ENCODE measurements at regions not wholly inside any gene's neighbourhood (a gene's known extent, or its start where the extent isn't known, plus 50 kb on each side); places are given as distances from the start of the nearest gene placed in this dataset.

DNA sequence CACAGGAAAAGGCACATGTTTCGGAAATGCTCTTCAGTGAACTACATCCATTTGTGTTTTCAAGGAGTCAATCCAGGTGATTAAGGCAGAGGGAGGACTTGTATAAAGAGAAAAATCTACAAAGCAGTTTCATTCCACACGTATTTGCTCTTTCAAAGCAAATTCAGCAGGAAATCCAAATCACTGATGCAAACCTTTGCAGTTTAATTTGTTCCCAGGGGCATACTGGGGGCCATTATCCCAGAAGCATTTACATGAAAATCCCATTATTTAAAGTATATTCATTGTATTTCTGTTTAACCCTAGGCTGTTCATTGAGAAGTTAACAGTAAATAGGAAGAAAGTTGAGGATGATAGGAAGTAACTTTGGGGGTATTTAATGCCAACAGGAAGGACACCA is 147.9 kb downstream of the PMP22 start:
- Mint-ChIP-seq H3K4me3 (ENCODE audit: low read depth, unreplicated experiment) (no peak overlapping the region), H3K27me3 (ENCODE audit: unreplicated experiment) (no peaks in the 10 kb centered on the region), H3K27ac (ENCODE audit: unreplicated experiment) (no peak overlapping the region), H3K9me3 (ENCODE audit: low read depth, unreplicated experiment) (peaks cover 15% of the 10 kb centered on the region), H3K4me1 (ENCODE audit: low read depth, unreplicated experiment) (no peaks in the 10 kb centered on the region), H3K36me3 (ENCODE audit: insufficient read depth, unreplicated experiment) (no peaks in the 10 kb centered on the region)
- BruUV-seq (replicated peaks): no TSS peak
- no peak for DNase-seq
- CTCF ChIA-PET: no interaction called here
- intact Hi-C loops (cut with micrococcal nuclease; ENCODE audit: unreplicated experiment): no loop called here
- TF ChIP-seq, protein P1, sequence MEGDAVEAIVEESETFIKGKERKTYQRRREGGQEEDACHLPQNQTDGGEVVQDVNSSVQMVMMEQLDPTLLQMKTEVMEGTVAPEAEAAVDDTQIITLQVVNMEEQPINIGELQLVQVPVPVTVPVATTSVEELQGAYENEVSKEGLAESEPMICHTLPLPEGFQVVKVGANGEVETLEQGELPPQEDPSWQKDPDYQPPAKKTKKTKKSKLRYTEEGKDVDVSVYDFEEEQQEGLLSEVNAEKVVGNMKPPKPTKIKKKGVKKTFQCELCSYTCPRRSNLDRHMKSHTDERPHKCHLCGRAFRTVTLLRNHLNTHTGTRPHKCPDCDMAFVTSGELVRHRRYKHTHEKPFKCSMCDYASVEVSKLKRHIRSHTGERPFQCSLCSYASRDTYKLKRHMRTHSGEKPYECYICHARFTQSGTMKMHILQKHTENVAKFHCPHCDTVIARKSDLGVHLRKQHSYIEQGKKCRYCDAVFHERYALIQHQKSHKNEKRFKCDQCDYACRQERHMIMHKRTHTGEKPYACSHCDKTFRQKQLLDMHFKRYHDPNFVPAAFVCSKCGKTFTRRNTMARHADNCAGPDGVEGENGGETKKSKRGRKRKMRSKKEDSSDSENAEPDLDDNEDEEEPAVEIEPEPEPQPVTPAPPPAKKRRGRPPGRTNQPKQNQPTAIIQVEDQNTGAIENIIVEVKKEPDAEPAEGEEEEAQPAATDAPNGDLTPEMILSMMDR (IDR thresholded peaks at IDR 0.05; ENCODE audit: unreplicated experiment): no peak

DNA sequence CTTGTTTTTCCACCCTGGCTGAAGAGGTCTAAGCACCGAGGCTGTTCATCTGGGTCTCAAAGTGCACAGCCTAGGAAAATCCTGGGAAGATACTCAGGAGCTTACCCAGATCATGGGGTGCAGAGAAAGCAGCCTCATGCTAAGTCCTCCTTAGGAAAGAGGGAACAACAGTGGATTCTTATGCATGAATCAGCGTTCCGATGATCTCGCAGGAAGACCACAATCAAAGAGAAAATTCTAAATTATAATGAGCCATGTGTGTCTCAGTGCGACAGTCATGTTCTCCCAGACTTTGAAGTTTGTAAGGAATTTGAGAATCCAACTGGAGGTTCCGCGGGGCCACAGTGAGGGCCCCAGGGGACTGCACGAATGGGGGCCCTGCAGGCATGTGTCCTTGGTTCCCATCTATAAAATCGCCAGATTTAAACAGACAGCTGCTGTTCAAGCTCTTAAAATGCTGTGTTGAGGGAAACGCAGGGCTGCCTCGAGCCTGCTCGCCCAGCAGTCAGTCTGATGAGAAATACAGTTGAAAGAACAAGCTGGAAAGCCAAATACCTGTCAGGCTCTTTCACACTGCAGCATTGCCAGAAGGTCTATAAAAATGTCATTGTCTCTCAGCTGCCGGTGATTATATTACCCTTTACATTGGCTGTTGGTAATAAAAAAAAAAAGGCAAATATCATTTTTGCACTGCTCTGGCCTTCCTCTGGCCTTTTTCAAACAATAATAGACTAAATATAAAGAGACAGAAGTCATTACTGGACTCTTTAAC is 152.1 kb downstream of the PMP22 start:
- H3K4me3 Mint-ChIP-seq (ENCODE audit: low read depth, unreplicated experiment): no peak overlapping the region
- no peak for DNase-seq
- TF ChIP-seq, protein P1 (IDR thresholded peaks at IDR 0.05; ENCODE audit: unreplicated experiment): no peak
- CTCF ChIA-PET: no interaction called here
- H3K36me3 Mint-ChIP-seq (ENCODE audit: insufficient read depth, unreplicated experiment): no peaks in the 10 kb centered on the region
- no peaks in the 10 kb centered on the region for H3K4me1 Mint-ChIP-seq (ENCODE audit: low read depth, unreplicated experiment)
- peaks cover 10% of the 10 kb centered on the region for H3K9me3 Mint-ChIP-seq (ENCODE audit: low read depth, unreplicated experiment)
- no TSS peak for BruUV-seq (replicated peaks)
- H3K27ac Mint-ChIP-seq (ENCODE audit: unreplicated experiment): no peak overlapping the region
- intact Hi-C loops (cut with micrococcal nuclease; ENCODE audit: unreplicated experiment): no loop called here
- no peaks in the 10 kb centered on the region for H3K27me3 Mint-ChIP-seq (ENCODE audit: unreplicated experiment)

DNA sequence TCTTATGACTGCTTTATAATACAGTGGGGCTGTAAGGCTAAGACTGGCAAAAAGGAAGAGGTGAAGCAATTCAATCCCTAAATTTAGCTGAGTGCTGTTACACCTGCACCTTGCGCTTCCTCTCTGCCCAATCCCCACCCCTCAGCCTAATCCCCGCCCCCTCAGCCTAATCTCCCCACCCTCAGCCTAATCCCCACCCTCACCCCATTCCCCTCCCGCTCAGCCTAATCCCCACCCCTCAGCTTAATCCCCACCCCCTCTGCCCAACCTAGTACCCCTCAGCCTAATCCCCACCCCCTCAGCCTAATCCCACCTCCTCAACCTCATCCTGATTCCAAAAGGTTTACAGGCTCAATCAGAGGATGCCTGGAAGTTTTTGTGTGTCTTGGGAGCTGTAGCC is 155.5 kb downstream of the PMP22 start:
- no peaks in the 10 kb centered on the region for H3K4me1 Mint-ChIP-seq (ENCODE audit: low read depth, unreplicated experiment)
- CTCF ChIA-PET: no interaction called here
- TF ChIP-seq, protein P1 (IDR thresholded peaks at IDR 0.05; ENCODE audit: unreplicated experiment): no peak
- H3K27ac Mint-ChIP-seq (ENCODE audit: unreplicated experiment): no peak overlapping the region
- DNase-seq: no peak
- BruUV-seq (replicated peaks): no TSS peak
- H3K9me3 Mint-ChIP-seq (ENCODE audit: low read depth, unreplicated experiment): no peaks in the 10 kb centered on the region
- no peaks in the 10 kb centered on the region for H3K36me3 Mint-ChIP-seq (ENCODE audit: insufficient read depth, unreplicated experiment)
- intact Hi-C loops (cut with micrococcal nuclease; ENCODE audit: unreplicated experiment): no loop called here
- H3K27me3 Mint-ChIP-seq (ENCODE audit: unreplicated experiment): no peaks in the 10 kb centered on the region
- H3K4me3 Mint-ChIP-seq (ENCODE audit: low read depth, unreplicated experiment): no peak overlapping the region

DNA sequence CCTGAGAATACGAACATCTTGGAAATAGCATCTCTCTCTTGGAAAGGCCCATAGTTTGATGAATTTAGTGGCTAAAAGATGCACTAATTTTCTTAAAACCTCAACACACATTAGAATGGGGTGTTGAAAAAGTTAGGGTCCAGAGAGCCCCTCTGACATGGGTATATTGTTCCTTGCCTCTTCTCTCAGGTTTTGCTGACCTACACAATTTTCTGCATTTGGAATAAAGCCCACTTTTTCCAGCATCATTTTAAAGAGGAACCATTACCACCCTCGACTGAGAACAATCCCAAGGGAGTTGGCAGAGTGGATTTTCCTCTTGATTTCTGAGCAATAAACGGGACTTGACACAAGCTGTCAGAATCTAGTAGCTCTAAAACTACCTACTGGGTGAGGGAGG is 156.1 kb downstream of the PMP22 start:
- Mint-ChIP-seq H3K4me1 (ENCODE audit: low read depth, unreplicated experiment) (no peaks in the 10 kb centered on the region), H3K4me3 (ENCODE audit: low read depth, unreplicated experiment) (no peak overlapping the region), H3K36me3 (ENCODE audit: insufficient read depth, unreplicated experiment) (no peaks in the 10 kb centered on the region), H3K27me3 (ENCODE audit: unreplicated experiment) (no peaks in the 10 kb centered on the region), H3K27ac (ENCODE audit: unreplicated experiment) (no peak overlapping the region), H3K9me3 (ENCODE audit: low read depth, unreplicated experiment) (no peaks in the 10 kb centered on the region)
- TF ChIP-seq, protein P1 (IDR thresholded peaks at IDR 0.05; ENCODE audit: unreplicated experiment): no peak
- intact Hi-C loops (cut with micrococcal nuclease; ENCODE audit: unreplicated experiment): no loop called here
- no peak for DNase-seq
- BruUV-seq (replicated peaks): no TSS peak
- CTCF ChIA-PET: no interaction called here

Data from Calu3 (cell line).